Breast epithelium (tissue), 3 donors: ENCODE measurements at regions not wholly inside any gene's neighbourhood (a gene's known extent, or its start where the extent isn't known, plus 50 kb on each side); places are given as distances from the start of the nearest gene placed in this dataset.

Experiments used
- CTCF ChIP-seq, 3 donors: fragments of 450-650 bp; IDR thresholded peaks; one replicate each; pipeline ENCODE4 v1.5.1; 2016 to 2017; ENCODE audit warnings: antibody characterized with exemption in 3 of 3, mild to moderate bottlenecking in 3 of 3, moderate library complexity in 3 of 3
- POLR2AphosphoS5 ChIP-seq, 3 donors: sonication (generic); formaldehyde crosslinking; IDR thresholded peaks; one replicate each; pipeline ENCODE4 v1.6.1; 2017; ENCODE audit warnings: antibody characterized with exemption in 3 of 3

DNA sequence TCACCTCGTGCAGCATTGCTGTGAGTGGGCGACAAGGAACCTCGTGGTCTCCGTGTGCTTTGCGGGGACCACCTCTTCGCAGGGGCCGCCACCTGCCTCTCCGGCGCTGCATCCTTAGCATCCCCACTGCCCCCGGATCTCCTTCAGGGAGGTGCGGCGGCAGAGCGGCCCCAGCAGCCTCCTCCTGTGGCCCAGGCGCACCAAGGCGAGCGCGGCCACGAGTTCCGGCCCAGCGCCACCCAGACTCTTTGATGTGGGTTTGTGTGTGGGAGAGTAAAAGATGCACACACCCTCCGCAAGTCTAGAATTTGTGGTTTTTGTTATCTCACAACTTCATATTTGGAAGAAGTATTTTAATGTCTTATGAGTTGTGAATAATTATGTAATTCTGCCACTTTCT lies 118.8 kb upstream of the DIO3 start:
- TF ChIP-seq CTCF (IDR thresholded peaks at IDR 0.05) = no peak
- TF ChIP-seq POLR2AphosphoS5 (IDR thresholded peaks at IDR 0.05) = no peak
